GM10266 (cell line): ENCODE measurements at regions not wholly inside any gene's neighbourhood (a gene's known extent, or its start where the extent isn't known, plus 50 kb on each side); places are given as distances from the start of the nearest gene placed in this dataset.
"Not testable (repeated sequence)": the region's sequence is repeated elsewhere in the genome, so short reads cannot be mapped to it uniquely, and the experiment has no call there.

Source experiments
- DNase-seq: peaks from one replicate; pipeline ENCODE4 v3.0.0; 2012; ENCODE audit errors: extremely low spot score
- TF ChIP-seq, protein P1 (sequence below): IDR thresholded peaks from 2 replicates; pipeline ENCODE4 v1.5.1; 2012; ENCODE audit warnings: mild to moderate bottlenecking, low read depth; ENCODE audit not compliant: control insufficient read depth, insufficient read depth; ENCODE audit errors: missing control alignments

DNA sequence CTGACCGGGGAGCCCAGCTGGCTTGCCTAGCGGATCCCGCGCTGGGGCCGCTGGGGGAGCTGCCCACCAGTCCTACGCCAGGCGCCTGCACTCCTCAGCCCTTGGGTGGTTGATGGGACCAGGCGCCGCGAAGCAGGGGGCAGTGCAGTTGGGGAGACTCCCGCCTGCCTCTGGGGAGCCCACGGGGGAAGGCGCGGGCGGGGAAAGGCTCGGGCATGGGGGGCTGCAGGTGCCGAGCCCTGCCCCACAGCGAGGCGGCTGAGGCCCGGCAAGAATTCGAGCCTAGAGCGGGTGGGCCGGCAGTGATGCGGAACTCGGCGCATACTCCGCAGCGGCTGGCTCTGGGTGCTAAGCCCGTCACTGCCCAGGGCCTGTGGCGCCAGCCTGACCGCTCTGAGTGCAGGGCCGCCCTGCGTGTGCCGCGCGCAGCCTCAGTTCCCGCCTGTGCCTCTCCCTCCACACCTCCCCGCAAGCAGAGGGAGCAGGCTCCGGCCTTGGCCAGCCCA is 249.1 kb upstream of the TEKT4 start:
- TF ChIP-seq, protein P1, sequence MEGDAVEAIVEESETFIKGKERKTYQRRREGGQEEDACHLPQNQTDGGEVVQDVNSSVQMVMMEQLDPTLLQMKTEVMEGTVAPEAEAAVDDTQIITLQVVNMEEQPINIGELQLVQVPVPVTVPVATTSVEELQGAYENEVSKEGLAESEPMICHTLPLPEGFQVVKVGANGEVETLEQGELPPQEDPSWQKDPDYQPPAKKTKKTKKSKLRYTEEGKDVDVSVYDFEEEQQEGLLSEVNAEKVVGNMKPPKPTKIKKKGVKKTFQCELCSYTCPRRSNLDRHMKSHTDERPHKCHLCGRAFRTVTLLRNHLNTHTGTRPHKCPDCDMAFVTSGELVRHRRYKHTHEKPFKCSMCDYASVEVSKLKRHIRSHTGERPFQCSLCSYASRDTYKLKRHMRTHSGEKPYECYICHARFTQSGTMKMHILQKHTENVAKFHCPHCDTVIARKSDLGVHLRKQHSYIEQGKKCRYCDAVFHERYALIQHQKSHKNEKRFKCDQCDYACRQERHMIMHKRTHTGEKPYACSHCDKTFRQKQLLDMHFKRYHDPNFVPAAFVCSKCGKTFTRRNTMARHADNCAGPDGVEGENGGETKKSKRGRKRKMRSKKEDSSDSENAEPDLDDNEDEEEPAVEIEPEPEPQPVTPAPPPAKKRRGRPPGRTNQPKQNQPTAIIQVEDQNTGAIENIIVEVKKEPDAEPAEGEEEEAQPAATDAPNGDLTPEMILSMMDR = no peak
- no peak for DNase-seq

DNA sequence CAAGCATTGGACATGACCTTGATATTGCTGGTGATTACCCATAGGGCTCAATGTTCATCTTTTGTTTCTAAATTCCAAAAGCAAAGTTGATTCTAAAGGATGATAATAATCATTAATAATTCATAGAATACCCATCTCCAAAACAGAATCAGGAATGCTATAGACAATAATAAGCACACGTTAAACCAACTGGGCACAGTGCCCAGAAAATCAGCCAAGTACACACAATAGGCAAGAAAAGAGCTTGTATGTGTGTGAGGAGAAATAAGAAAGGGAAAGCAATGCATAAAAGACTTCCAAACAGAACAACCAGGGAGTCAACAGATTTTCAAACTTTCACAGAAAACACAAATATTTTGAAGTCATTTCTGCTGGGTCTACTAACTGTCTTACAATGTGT is 242.3 kb upstream of the TEKT4 start:
- not testable (repeated sequence) for DNase-seq

DNA sequence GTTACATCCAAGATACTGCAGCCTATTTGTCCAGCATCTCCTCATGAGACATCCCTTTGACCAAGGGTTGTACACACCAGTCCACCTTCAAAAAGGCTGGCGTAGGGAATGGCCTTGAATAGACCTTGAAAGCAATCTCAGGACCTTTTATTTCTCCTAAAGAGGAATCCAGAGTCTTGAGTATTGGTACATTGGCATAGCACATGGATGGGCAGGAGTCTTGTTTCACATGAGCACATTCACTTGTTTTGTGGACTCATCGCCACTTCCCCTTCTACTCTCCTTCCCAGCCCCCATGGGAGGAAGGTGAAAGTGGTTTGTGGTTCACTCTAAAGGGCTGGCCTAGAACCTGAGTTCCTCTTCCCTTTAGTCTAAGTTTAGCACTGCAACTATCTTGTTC is 229.8 kb upstream of the TEKT4 start:
- not testable (repeated sequence) for DNase-seq

DNA sequence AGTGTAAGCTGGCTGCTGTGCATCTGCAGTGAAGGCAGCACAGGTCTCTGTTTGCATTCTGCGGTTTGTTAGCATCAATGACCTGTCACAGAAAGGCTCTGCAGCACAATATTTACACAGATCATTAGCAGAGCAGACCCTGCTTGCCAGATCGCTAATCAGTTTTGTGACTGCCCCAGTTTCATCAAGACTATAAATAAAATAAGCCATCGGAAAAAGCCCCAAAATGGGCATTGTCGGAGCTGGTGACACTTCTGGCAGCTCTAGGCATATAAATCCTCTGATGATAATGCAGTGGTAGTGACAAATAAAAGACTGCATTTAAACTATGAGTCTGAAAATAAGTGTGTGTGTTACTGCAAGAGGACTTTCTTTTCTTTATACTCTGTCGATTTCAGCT is 219.1 kb upstream of the TEKT4 start:
- DNase-seq = not testable (repeated sequence)

DNA sequence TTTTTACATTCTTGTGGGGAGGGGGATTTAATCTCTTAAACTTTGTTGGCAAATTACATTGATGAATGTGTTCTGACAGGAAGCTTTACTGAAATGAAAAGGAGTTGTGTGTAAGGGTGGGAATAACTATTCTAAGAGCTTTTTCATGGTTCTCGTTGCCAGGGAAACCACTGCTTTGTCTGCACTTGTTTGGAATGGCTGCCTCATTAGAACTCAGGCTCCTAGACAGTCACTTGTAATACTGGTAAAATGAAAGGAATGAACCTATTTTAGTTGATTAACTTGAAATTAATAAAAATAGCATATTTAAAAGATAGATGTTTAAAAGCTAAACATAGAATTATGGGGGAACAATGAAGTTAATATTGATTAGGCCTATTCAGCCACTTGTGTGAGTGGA is 201.4 kb upstream of the TEKT4 start:
- not testable (repeated sequence) for DNase-seq

DNA sequence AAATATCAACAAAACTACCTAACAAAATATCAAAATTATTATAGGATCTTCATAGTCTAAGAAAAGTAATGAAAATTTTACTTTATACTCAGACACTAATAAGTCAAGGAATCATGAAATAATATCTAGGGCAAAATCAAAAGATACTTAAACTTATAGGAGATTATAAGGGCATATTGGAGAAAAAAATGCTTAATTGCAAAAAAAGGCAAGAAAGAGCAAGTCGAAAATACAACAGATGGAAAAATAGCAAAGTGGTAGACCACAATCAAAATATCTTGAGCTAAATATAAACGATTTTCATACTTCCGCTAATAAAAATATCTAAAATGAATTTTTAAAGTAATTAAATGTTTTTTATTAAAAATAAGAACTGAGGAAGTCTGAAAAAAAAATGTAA is 177.0 kb upstream of the TEKT4 start:
- not testable (repeated sequence) for DNase-seq

DNA sequence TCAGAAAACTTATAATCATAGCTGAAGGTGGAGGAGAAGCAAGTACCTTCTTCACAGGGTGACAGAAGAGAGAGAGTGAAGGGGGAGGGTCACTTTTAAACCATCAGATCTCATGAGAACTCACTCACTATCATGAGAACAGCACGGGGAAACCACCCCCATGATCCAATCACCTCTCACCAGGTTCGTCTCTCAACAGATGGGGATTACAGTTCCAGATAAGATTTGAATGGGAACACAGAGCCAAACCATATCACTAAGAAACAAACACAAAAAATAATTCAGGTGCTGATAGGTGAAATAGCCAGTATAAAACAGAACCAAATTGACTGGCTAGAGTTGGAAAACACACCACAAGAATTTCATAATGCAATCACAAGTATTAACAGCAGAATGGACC is 162.2 kb upstream of the TEKT4 start:
- DNase-seq = not testable (repeated sequence)

DNA sequence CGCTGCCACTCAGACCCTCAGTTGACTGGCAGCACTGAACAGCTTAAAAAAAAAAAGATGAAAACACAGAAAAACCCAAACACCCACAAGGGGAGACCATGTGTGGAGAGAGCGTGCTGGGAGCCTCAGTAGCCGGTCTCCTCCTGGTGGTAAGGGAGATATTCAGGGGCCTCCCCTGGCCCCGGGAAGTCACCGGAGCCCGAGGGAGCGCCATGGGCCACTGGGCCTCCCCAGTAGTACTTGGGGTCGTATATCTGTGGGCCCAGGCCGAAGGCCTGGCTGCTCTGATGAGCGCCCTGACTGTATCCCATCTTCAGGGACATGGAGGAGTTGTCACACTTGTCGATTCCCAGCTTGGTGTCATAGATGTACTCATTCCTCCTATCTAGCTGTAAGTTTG is 145.7 kb upstream of the TEKT4 start:
- DNase-seq = no peak
- TF ChIP-seq, protein P1 = no peak

DNA sequence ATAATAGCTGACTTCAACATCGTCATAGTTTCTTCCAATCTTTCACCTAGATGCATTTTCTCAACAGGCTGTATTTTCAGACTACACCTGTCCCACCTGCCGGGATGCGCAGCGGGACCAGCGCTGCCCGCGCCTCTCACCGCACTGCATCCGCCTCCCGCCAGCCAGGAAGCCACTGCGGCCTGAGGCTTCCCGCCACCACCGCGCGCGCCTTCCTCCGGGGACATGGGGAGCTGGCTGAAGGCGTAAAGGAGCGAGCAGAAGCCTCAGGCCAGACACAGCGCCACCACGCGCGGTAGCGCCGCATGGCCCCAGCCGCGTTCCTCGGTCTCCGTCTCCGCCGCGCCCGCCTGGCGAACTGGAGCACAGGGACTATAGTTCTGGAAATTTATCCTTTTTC is 135.7 kb upstream of the TEKT4 start:
- not testable (repeated sequence) for DNase-seq

DNA sequence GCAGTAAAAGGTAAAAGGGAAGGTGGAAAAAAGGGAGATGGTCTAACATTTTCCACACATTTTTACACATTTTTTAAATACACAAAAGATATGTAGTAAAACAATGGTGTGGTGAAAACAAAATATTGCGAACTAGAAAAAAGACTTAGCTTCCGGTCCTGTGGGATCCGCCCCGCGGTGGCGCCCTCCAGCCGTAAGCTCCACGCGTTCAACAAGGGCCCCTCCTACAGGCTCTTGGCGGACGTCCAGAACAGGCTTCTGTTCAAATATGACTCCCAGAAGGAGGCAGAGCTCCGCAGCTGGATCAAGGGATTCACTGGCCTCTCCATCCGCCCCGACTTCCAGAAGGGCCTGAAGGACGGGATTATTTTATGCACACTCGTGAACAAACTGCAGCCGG is 134.1 kb upstream of the TEKT4 start:
- not testable (repeated sequence) for DNase-seq

DNA sequence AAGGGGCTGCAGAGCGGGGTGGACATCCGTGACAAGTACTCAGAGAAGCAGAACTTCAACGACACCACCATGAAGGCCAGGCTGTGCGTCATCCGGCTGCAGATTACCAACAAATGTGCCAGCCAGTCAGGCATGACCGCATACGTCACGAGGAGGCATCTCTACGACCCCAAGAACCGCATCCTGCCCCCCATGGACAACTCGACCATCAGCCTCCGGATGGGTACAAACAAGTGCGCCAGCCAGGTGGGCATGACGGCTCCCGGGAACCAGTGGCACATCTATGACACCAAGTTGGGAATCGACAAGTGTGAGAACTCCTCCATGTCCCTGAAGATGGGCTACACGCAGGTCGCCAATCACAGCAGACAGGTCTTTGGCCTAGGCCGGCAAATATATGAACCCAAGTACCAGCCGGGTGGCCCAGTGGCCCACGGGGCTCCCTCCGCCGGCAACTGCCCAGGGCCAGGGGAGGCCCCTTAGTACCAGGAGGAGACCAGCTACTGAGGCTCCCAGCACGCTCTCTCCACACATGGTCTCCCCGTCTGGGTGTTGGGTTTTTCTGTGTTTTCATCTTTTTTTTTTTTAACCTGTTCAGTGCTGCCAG is 133.4 kb upstream of the TEKT4 start:
- not testable (repeated sequence) for DNase-seq

DNA sequence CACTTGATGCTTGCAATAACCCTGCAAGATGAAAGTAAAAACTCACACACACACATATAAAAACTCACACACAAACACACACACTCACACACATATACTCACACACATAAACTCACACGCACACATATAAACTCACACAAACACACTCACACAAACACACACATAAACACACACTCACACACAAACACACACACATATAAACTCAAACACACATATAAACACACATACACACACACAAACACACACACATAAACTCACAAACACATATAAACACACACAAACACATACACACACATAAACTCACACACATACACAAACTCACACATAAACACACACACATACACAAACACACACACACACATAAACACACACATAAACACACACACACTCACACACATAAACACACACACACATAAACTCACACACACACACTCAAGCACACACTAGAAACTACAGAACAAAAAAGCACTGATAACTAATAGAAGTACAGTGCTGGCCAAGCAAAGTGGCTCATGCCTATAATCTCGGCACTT is 117.7 kb upstream of the TEKT4 start:
- DNase-seq = no peak
- TF ChIP-seq, protein P1 = no peak

DNA sequence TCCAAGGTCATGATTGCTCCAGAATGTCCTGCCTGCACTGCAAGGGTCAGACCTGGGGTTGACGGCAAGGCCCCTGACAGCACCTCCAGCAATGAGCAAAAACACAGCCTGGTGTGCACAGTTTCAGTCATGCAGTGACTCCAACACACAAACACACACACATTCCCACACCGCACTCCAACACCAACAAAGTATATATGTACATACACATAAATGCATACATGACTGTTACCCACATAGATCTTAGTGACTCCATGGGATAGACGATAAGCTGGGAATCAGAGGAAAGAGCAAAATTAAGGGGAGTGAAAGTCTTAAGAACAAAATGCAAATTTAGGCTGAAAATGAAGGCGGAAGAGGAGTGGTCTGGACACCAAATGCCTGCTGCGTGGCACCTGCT is 112.7 kb upstream of the TEKT4 start:
- no peak for DNase-seq

More for the DNA sequence above, 112.7 kb upstream of the TEKT4 start:
- TF ChIP-seq, protein P1 = no peak
